CD4-positive, CD25-positive, alpha-beta regulatory T cell (primary cell): ENCODE measurements at regions not wholly inside any gene's neighbourhood (a gene's known extent, or its start where the extent isn't known, plus 50 kb on each side); places are given as distances from the start of the nearest gene placed in this dataset.
"Not testable (repeated sequence)": the region's sequence is repeated elsewhere in the genome, so short reads cannot be mapped to it uniquely, and the experiment has no call there.

Experiments
- ATAC-seq, 2 donors: fragments of 150-1000 bp; cut with Tn5 transposase; one replicate each; pipeline ENCODE4 v1.10.0; 2021; ENCODE audit warnings: low read depth in 2 of 2, moderate number of reproducible peaks in 2 of 2, moderate library complexity in 1 of 2
- DNase-seq, 3 donors: peaks; one replicate each; pipeline versions ENCODE4 v3.0.0 to v3.0.0-alpha.2; 2012 to 2022; ENCODE audit warnings: mixed read lengths in 1 of 3
- H3K27ac ChIP-seq: one replicate; pipeline ENCODE4 v1.7.0; 2013; ENCODE audit warnings: mild to moderate bottlenecking, low read length; ENCODE audit not compliant: insufficient read depth, poor library complexity, severe bottlenecking
- H3K27me3 ChIP-seq: one replicate; pipeline ENCODE4 v1.7.0; 2013; ENCODE audit warnings: low read length; ENCODE audit not compliant: control insufficient read depth, insufficient read depth
- H3K36me3 ChIP-seq: one replicate; pipeline ENCODE4 v1.7.0; 2013; ENCODE audit warnings: mild to moderate bottlenecking, low read length, moderate library complexity; ENCODE audit not compliant: control insufficient read depth, insufficient read depth
- H3K4me1 ChIP-seq: 2 replicates; pipeline ENCODE4 v1.7.0; 2013; ENCODE audit warnings: mild to moderate bottlenecking, low read length; ENCODE audit not compliant: insufficient read depth, control insufficient read depth, poor library complexity, severe bottlenecking
- H3K4me3 ChIP-seq: one replicate; pipeline ENCODE4 v1.7.0; 2013; ENCODE audit warnings: low read depth, mild to moderate bottlenecking, low read length, moderate library complexity
- H3K9me3 ChIP-seq, 2 experiments: 1 replicate in 1 of 2; 2 replicates in 1 of 2; pipeline ENCODE4 v1.7.0; 2013; ENCODE audit warnings: low read length in 2 of 2, mild to moderate bottlenecking in 1 of 2, moderate library complexity in 1 of 2; ENCODE audit not compliant: control insufficient read depth in 2 of 2
- H3K27ac Mint-ChIP-seq, 3 donors: one replicate each; pipeline ENCODE4 v1.8.0; 2020 to 2022; ENCODE audit warnings: mild to moderate bottlenecking in 3 of 3, mixed read lengths in 3 of 3, moderate library complexity in 2 of 3
- H3K27me3 Mint-ChIP-seq: one replicate; pipeline ENCODE4 v1.8.0; 2022; ENCODE audit warnings: mild to moderate bottlenecking, mixed read lengths
- H3K36me3 Mint-ChIP-seq: one replicate; pipeline ENCODE4 v1.8.0; 2020; ENCODE audit warnings: mixed read lengths
- H3K4me1 Mint-ChIP-seq, 4 donors: one replicate each; pipeline ENCODE4 v1.8.0; 2020 to 2022; ENCODE audit warnings: mixed read lengths in 4 of 4, mild to moderate bottlenecking in 1 of 4
- H3K4me3 Mint-ChIP-seq, 4 donors: one replicate each; pipeline ENCODE4 v1.8.0; 2020 to 2022; ENCODE audit warnings: mild to moderate bottlenecking in 4 of 4, mixed read lengths in 4 of 4, moderate library complexity in 3 of 4
- H3K9me3 Mint-ChIP-seq, 7 donors: one replicate each; pipeline ENCODE4 v1.8.0; 2020 to 2022; ENCODE audit warnings: mixed read lengths in 7 of 7, mild to moderate bottlenecking in 3 of 7, moderate library complexity in 2 of 7

GRCh38 chr11:21774212-21774611 lies 418.7 kb upstream of the ANO5 start:
- Histone ChIP-seq H3K27me3 (no peaks in the 10 kb centered on the region), H3K36me3 (no peaks in the 10 kb centered on the region), H3K27ac (no peak overlapping the region), H3K4me1 (no peaks in the 10 kb centered on the region), H3K9me3 (peaks cover 0 to 4% of the 10 kb centered on the region in 2 experiments), H3K4me3 (no peak overlapping the region)
- ATAC-seq (no peak), DNase-seq (no peak)
- H3K9me3 Mint-ChIP-seq, result peaks cover 3 to 16% (median 11%) of the 10 kb centered on the region in 7 donors
- H3K27ac Mint-ChIP-seq, result peak overlapping the region in 1 of 3 donors; percentile 26
- H3K36me3 Mint-ChIP-seq, result no peaks in the 10 kb centered on the region
- H3K27me3 Mint-ChIP-seq, result no peaks in the 10 kb centered on the region
- H3K4me1 Mint-ChIP-seq, result no peaks in the 10 kb centered on the region
- H3K4me3 Mint-ChIP-seq, result no peak overlapping the region

- ATAC-seq, result no peak
- Mint-ChIP-seq H3K4me1 (no peaks in the 10 kb centered on the region), H3K27ac (no peak overlapping the region), H3K9me3 (peaks cover 3 to 20% (median 14%) of the 10 kb centered on the region in 7 donors), H3K27me3 (no peaks in the 10 kb centered on the region), H3K36me3 (no peaks in the 10 kb centered on the region), H3K4me3 (no peak overlapping the region)
- H3K4me3 ChIP-seq, result no peak overlapping the region
- H3K36me3 ChIP-seq, result no peaks in the 10 kb centered on the region
- H3K27me3 ChIP-seq, result no peaks in the 10 kb centered on the region
- no peak for DNase-seq
- no peak overlapping the region for H3K27ac ChIP-seq
- peaks cover 0 to 4% of the 10 kb centered on the region in 2 experiments for H3K9me3 ChIP-seq
- no peaks in the 10 kb centered on the region for H3K4me1 ChIP-seq
Observed at GRCh38 chr11:21775911-21776310, 417.0 kb upstream of the ANO5 start.

GRCh38 chr11:21783954-21784353 lies 408.9 kb upstream of the ANO5 start:
- H3K36me3 ChIP-seq, result no peaks in the 10 kb centered on the region
- peaks cover 4 to 43% (median 9%) of the 10 kb centered on the region in 7 donors for H3K9me3 Mint-ChIP-seq
- no peak for ATAC-seq
- no peaks in the 10 kb centered on the region for H3K4me1 ChIP-seq
- H3K27ac Mint-ChIP-seq, result no peak overlapping the region
- H3K36me3 Mint-ChIP-seq, result no peaks in the 10 kb centered on the region
- H3K4me3 Mint-ChIP-seq, result no peak overlapping the region
- H3K9me3 ChIP-seq, result peaks cover 0 to 4% of the 10 kb centered on the region in 2 experiments
- H3K27me3 ChIP-seq, result no peaks in the 10 kb centered on the region
- H3K4me1 Mint-ChIP-seq, result no peaks in the 10 kb centered on the region
- no peak overlapping the region for H3K27ac ChIP-seq
- H3K4me3 ChIP-seq, result no peak overlapping the region
- H3K27me3 Mint-ChIP-seq, result no peaks in the 10 kb centered on the region
- DNase-seq, result no peak

- H3K27ac Mint-ChIP-seq, result no peak overlapping the region
- DNase-seq, result no peak
- Histone ChIP-seq H3K9me3 (peaks cover 0 to 4% of the 10 kb centered on the region in 2 experiments), H3K27me3 (no peaks in the 10 kb centered on the region), H3K4me3 (no peak overlapping the region), H3K36me3 (no peaks in the 10 kb centered on the region), H3K27ac (no peak overlapping the region), H3K4me1 (no peaks in the 10 kb centered on the region)
- H3K27me3 Mint-ChIP-seq, result no peaks in the 10 kb centered on the region
- no peaks in the 10 kb centered on the region for H3K36me3 Mint-ChIP-seq
- no peaks in the 10 kb centered on the region for H3K4me1 Mint-ChIP-seq
- peaks cover 6 to 49% (median 10%) of the 10 kb centered on the region in 7 donors for H3K9me3 Mint-ChIP-seq
- H3K4me3 Mint-ChIP-seq, result no peak overlapping the region
- ATAC-seq, result no peak
Observed at GRCh38 chr11:21785351-21785750, 407.5 kb upstream of the ANO5 start.

GRCh38 chr11:21794306-21794705 lies 398.6 kb upstream of the ANO5 start:
- Mint-ChIP-seq H3K36me3 (no peaks in the 10 kb centered on the region), H3K4me3 (no peak overlapping the region), H3K9me3 (peaks cover 0 to 43% (median 10%) of the 10 kb centered on the region in 7 donors), H3K4me1 (no peaks in the 10 kb centered on the region), H3K27me3 (no peaks in the 10 kb centered on the region), H3K27ac (peak overlapping the region in 1 of 3 donors; percentile 29)
- ATAC-seq (no peak), DNase-seq (no peak)
- Histone ChIP-seq H3K4me1 (no peaks in the 10 kb centered on the region), H3K27me3 (no peaks in the 10 kb centered on the region), H3K4me3 (no peak overlapping the region), H3K36me3 (no peaks in the 10 kb centered on the region), H3K27ac (no peak overlapping the region), H3K9me3 (peaks cover 0 to 7% of the 10 kb centered on the region in 2 experiments)

- DNase-seq, result no peak
- H3K9me3 Mint-ChIP-seq, result peaks cover 0 to 37% (median 4%) of the 10 kb centered on the region in 7 donors
Observed at GRCh38 chr11:21798216-21798615, 394.7 kb upstream of the ANO5 start.

GRCh38 chr11:21804523-21804922 lies 388.4 kb upstream of the ANO5 start:
- H3K4me3 ChIP-seq, DNase-seq, H3K4me3 Mint-ChIP-seq, ATAC-seq, H3K27me3 ChIP-seq, H3K36me3 Mint-ChIP-seq, H3K27me3 Mint-ChIP-seq, H3K36me3 ChIP-seq, H3K27ac Mint-ChIP-seq, H3K4me1 Mint-ChIP-seq, H3K27ac ChIP-seq, H3K4me1 ChIP-seq: not testable (repeated sequence)
- peaks cover 0 to 23% (median 4%) of the 10 kb centered on the region in 7 donors for H3K9me3 Mint-ChIP-seq
- H3K9me3 ChIP-seq, result peaks cover 0 to 12% of the 10 kb centered on the region in 2 experiments

More at GRCh38 chr11:21798216-21798615, 394.7 kb upstream of the ANO5 start:
- no peaks in the 10 kb centered on the region for H3K36me3 Mint-ChIP-seq
- no peaks in the 10 kb centered on the region for H3K36me3 ChIP-seq
- no peak overlapping the region for H3K27ac ChIP-seq
- no peaks in the 10 kb centered on the region for H3K27me3 Mint-ChIP-seq
- H3K27ac Mint-ChIP-seq, result no peak overlapping the region
- no peaks in the 10 kb centered on the region for H3K4me1 Mint-ChIP-seq
- H3K4me3 Mint-ChIP-seq, result no peak overlapping the region
- H3K4me1 ChIP-seq, result no peaks in the 10 kb centered on the region
- no peak overlapping the region for H3K4me3 ChIP-seq
- no peaks in the 10 kb centered on the region for H3K27me3 ChIP-seq
- H3K9me3 ChIP-seq, result peaks cover 0 to 7% of the 10 kb centered on the region in 2 experiments
- no peak for ATAC-seq

- DNase-seq (no peak), ATAC-seq (no peak)
- no peak overlapping the region for H3K4me3 ChIP-seq
- no peaks in the 10 kb centered on the region for H3K27me3 ChIP-seq
- Mint-ChIP-seq H3K4me3 (no peak overlapping the region), H3K9me3 (peaks cover 0 to 29% (median 5%) of the 10 kb centered on the region in 7 donors), H3K27ac (no peak overlapping the region), H3K4me1 (no peaks in the 10 kb centered on the region), H3K27me3 (no peaks in the 10 kb centered on the region), H3K36me3 (no peaks in the 10 kb centered on the region)
- H3K36me3 ChIP-seq, result no peaks in the 10 kb centered on the region
- peaks cover 0 to 12% of the 10 kb centered on the region in 2 experiments for H3K9me3 ChIP-seq
- H3K27ac ChIP-seq, result no peak overlapping the region
- H3K4me1 ChIP-seq, result no peaks in the 10 kb centered on the region
Observed at GRCh38 chr11:21806508-21806907, 386.4 kb upstream of the ANO5 start.
